ENCODE measurements at regions not wholly inside any gene's neighbourhood (a gene's known extent, or its start where the extent isn't known, plus 50 kb on each side); places are given as distances from the start of the nearest gene placed in this dataset.

- DNase-seq (ENCODE audit: low read depth) = no peak
These were observed 69.0 kb upstream of the KAZN start for GRCh38 chr1:14529475-14529874.

GRCh38 chr1:14531519-14531918, 67.0 kb upstream of the KAZN start:
- no peak for DNase-seq (ENCODE audit: low read depth)

GRCh38 chr1:14535619-14536355, 62.7 kb upstream of the KAZN start:
- DNase-seq (ENCODE audit: low read depth) = no peak

- DNase-seq (ENCODE audit: low read depth) = no peak
These were observed 60.1 kb upstream of the KAZN start for GRCh38 chr1:14538335-14538734.

- DNase-seq (ENCODE audit: low read depth) = no peak
These were observed 59.2 kb upstream of the KAZN start for GRCh38 chr1:14539309-14539708.

- no peak for DNase-seq (ENCODE audit: low read depth)
These were observed 58.4 kb upstream of the KAZN start for GRCh38 chr1:14539953-14540563.

GRCh38 chr1:14541348-14541747, 57.1 kb upstream of the KAZN start:
- no peak for DNase-seq (ENCODE audit: low read depth)

- DNase-seq (ENCODE audit: low read depth) = no peak
These were observed 55.2 kb upstream of the KAZN start for GRCh38 chr1:14543191-14543840.

GRCh38 chr1:14544319-14544718, 54.2 kb upstream of the KAZN start:
- DNase-seq (ENCODE audit: low read depth) = no peak

- no peak for DNase-seq (ENCODE audit: low read depth)
These were observed 53.0 kb upstream of the KAZN start for GRCh38 chr1:14545422-14546025.

- DNase-seq (ENCODE audit: low read depth) = no peak
These were observed 52.1 kb upstream of the KAZN start for GRCh38 chr1:14546416-14546815.

All from amniotic epithelial cell (primary cell).